Fibroblast of lung (primary cell): ENCODE measurements at regions not wholly inside any gene's neighbourhood (a gene's known extent, or its start where the extent isn't known, plus 50 kb on each side); places are given as distances from the start of the nearest gene placed in this dataset.
A peak's percentile ranks its signal among the peaks of the same experiment; 100 is the strongest.

ENCODE experiments used
- DNase-seq, 2 donors: peaks; one replicate each; pipeline versions ENCODE4 v3.0.0 to v3.0.0-alpha.2; 2010; ENCODE audit warnings: low read depth in 2 of 2
- H2AFZ ChIP-seq: 2 replicates; pipeline ENCODE4 v1.5.1; 2012; ENCODE audit warnings: low read length, control low read depth, inconsistent platforms
- H3K27ac ChIP-seq: 2 replicates; pipeline ENCODE4 v1.5.1; 2011; ENCODE audit warnings: low read length, control low read depth; ENCODE audit not compliant: insufficient read depth
- H3K27me3 ChIP-seq: 2 replicates; pipeline ENCODE4 v1.5.1; 2011; ENCODE audit warnings: mild to moderate bottlenecking, low read length; ENCODE audit not compliant: control insufficient read depth, insufficient read depth
- H3K36me3 ChIP-seq: 2 replicates; pipeline ENCODE4 v1.5.1; 2011; ENCODE audit warnings: low read length; ENCODE audit not compliant: control insufficient read depth, insufficient read depth
- H3K4me1 ChIP-seq: 2 replicates; pipeline ENCODE4 v1.5.1; 2011; ENCODE audit warnings: low read length; ENCODE audit not compliant: control insufficient read depth, insufficient read depth; ENCODE audit errors: extremely low read depth
- H3K4me2 ChIP-seq: 2 replicates; pipeline ENCODE4 v1.5.1; 2011; ENCODE audit warnings: low read length, control low read depth; ENCODE audit not compliant: insufficient read depth; ENCODE audit errors: extremely low read depth
- H3K4me3 ChIP-seq, 4 experiments: fragments of 200-600 bp in 1 of 4; sonication (generic) in 1 of 4; replicated peaks in 1 of 4; 2 replicates each; pipeline ENCODE4 v1.5.1; 2011 to 2016; ENCODE audit warnings: low read length in 4 of 4, low read depth in 3 of 4, mild to moderate bottlenecking in 3 of 4, control low read depth in 2 of 4, inconsistent platforms in 1 of 4, mixed read lengths in 1 of 4; ENCODE audit not compliant: insufficient read depth in 1 of 4; ENCODE audit errors: control extremely low read depth in 1 of 4
- H3K79me2 ChIP-seq: 2 replicates; pipeline ENCODE4 v1.5.1; 2012; ENCODE audit warnings: mild to moderate bottlenecking, low read length, inconsistent platforms; ENCODE audit not compliant: control insufficient read depth, insufficient read depth
- H3K9ac ChIP-seq: 2 replicates; pipeline ENCODE4 v1.5.1; 2011; ENCODE audit warnings: mild to moderate bottlenecking, low read length, control low read depth; ENCODE audit not compliant: insufficient read depth
- H3K9me3 ChIP-seq: 2 replicates; pipeline ENCODE4 v1.5.1; 2012; ENCODE audit warnings: low read depth, low read length; ENCODE audit not compliant: control insufficient read depth, insufficient read depth
- H4K20me1 ChIP-seq: 2 replicates; pipeline ENCODE4 v1.5.1; 2011; ENCODE audit warnings: low read length; ENCODE audit not compliant: control insufficient read depth, insufficient read depth; ENCODE audit errors: extremely low read depth
- CTCF ChIP-seq, 2 donors: IDR thresholded peaks in 1 of 2; conservative IDR thresholded peaks in 1 of 2; 1 replicate in 1 of 2; 2 replicates in 1 of 2; pipeline ENCODE4 v1.5.1; 2011 to 2012; ENCODE audit warnings: low read length in 2 of 2, control low read depth in 1 of 2, inconsistent platforms in 1 of 2, low read depth in 1 of 2, mild to moderate bottlenecking in 1 of 2
- EZH2 ChIP-seq: IDR thresholded peaks from 2 replicates; pipeline ENCODE4 v1.5.1; 2012; ENCODE audit warnings: low read length, control low read depth, mild to moderate bottlenecking; ENCODE audit errors: missing control alignments

- H3K4me3 ChIP-seq: no peak overlapping the region
- no peaks in the 10 kb centered on the region for H3K4me1 ChIP-seq
- H3K27ac ChIP-seq: no peak overlapping the region
- no peaks in the 10 kb centered on the region for H3K36me3 ChIP-seq
- no peaks in the 10 kb centered on the region for H3K79me2 ChIP-seq
- H3K4me2 ChIP-seq: no peak overlapping the region
- no peak for TF ChIP-seq CTCF (conservative IDR thresholded peaks at IDR 0.05 in 1 of 2, IDR thresholded peaks at IDR 0.05 in 1 of 2; ENCODE audit: low read depth in 1 of 2, low read length in 2 of 2)
- TF ChIP-seq EZH2: no peak
- no peaks in the 10 kb centered on the region for H3K27me3 ChIP-seq
- H3K9ac ChIP-seq: no peak overlapping the region
- DNase-seq: no peak
- H2AFZ ChIP-seq: no peak overlapping the region
- H3K9me3 ChIP-seq: no peaks in the 10 kb centered on the region
- H4K20me1 ChIP-seq: no peaks in the 10 kb centered on the region
Observed at GRCh38 chr14:86357876-86358275, 827.9 kb downstream of the FLRT2 start.

- DNase-seq: no peak
- H3K36me3 ChIP-seq: no peaks in the 10 kb centered on the region
- H3K9me3 ChIP-seq: no peaks in the 10 kb centered on the region
- H2AFZ ChIP-seq: no peak overlapping the region
- H3K27ac ChIP-seq: no peak overlapping the region
- no peak overlapping the region for H3K4me3 ChIP-seq
- H3K4me1 ChIP-seq: no peaks in the 10 kb centered on the region
- no peaks in the 10 kb centered on the region for H3K79me2 ChIP-seq
- TF ChIP-seq CTCF (conservative IDR thresholded peaks at IDR 0.05 in 1 of 2, IDR thresholded peaks at IDR 0.05 in 1 of 2; ENCODE audit: low read depth in 1 of 2, low read length in 2 of 2) (no peak), EZH2 (no peak)
- H3K27me3 ChIP-seq: no peaks in the 10 kb centered on the region
- no peak overlapping the region for H3K4me2 ChIP-seq
- H3K9ac ChIP-seq: no peak overlapping the region
- no peaks in the 10 kb centered on the region for H4K20me1 ChIP-seq
Observed at GRCh38 chr14:86357119-86357518, 827.2 kb downstream of the FLRT2 start.

- Histone ChIP-seq H2AFZ (no peak overlapping the region), H4K20me1 (no peaks in the 10 kb centered on the region), H3K4me2 (no peak overlapping the region), H3K27ac (no peak overlapping the region), H3K9me3 (no peaks in the 10 kb centered on the region), H3K4me3 (peak overlapping the region in 1 of 4 experiments; percentile 15), H3K36me3 (no peaks in the 10 kb centered on the region), H3K4me1 (no peaks in the 10 kb centered on the region), H3K27me3 (no peaks in the 10 kb centered on the region), H3K79me2 (no peaks in the 10 kb centered on the region), H3K9ac (no peak overlapping the region)
- no peak for TF ChIP-seq EZH2
- DNase-seq: no peak
Observed at GRCh38 chr14:86346818-86347384, 817.0 kb downstream of the FLRT2 start.
